Adipocyte (in vitro differentiated cells): ENCODE measurements at regions not wholly inside any gene's neighbourhood (a gene's known extent, or its start where the extent isn't known, plus 50 kb on each side); places are given as distances from the start of the nearest gene placed in this dataset.
"Not testable (repeated sequence)": the region's sequence is repeated elsewhere in the genome, so short reads cannot be mapped to it uniquely, and the experiment has no call there.

ENCODE experiments used
- DNase-seq: peaks from one replicate; pipeline ENCODE4 v3.0.0-alpha.2; 2015; ENCODE audit warnings: low read depth
- H3K27me3 ChIP-seq: replicated peaks from 2 replicates; pipeline ENCODE4 v1.7.0; 2013; ENCODE audit warnings: mild to moderate bottlenecking, low read length, moderate library complexity; ENCODE audit not compliant: control insufficient read depth, insufficient read depth
- H3K36me3 ChIP-seq: 2 replicates; pipeline ENCODE4 v1.7.0; 2013; ENCODE audit warnings: low read length, mild to moderate bottlenecking, moderate library complexity; ENCODE audit not compliant: control insufficient read depth, insufficient read depth, severe bottlenecking
- H3K4me1 ChIP-seq: 2 replicates; pipeline ENCODE4 v1.7.0; 2013; ENCODE audit warnings: mild to moderate bottlenecking, low read length, moderate library complexity; ENCODE audit not compliant: control insufficient read depth, insufficient read depth
- H3K4me3 ChIP-seq: 2 replicates; pipeline ENCODE4 v1.7.0; 2013; ENCODE audit warnings: mild to moderate bottlenecking, low read length, moderate library complexity
- H3K9ac ChIP-seq: 2 replicates; pipeline ENCODE4 v1.7.0; 2013; ENCODE audit warnings: mild to moderate bottlenecking, low read length, moderate library complexity
- H3K9me3 ChIP-seq: 2 replicates; pipeline ENCODE4 v1.7.0; 2013; ENCODE audit warnings: mild to moderate bottlenecking, low read length, moderate library complexity; ENCODE audit not compliant: control insufficient read depth

DNA sequence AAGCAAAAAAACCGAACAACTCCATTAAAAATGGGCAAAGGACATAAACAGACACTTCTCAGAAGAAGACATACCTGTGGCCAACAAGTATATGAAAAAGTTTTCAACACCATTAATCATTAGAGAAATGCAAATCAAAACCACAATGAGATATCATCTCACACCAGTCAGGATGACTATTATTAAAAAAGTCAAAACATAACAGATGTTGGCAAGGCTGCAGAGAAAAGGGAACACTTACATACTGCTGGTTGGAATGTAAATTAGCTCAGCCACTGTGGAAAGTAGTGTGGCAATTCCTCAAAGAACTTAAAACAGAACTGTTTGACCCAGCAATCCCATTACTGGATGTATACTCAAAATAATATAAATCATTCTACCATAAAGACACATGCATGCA, 436.3 kb downstream of the KLHL13 start:
- Histone ChIP-seq H3K9me3 (no peaks in the 10 kb centered on the region), H3K4me3 (no peak overlapping the region), H3K9ac (no peak overlapping the region), H3K27me3 (no peaks in the 10 kb centered on the region), H3K4me1 (no peaks in the 10 kb centered on the region), H3K36me3 (no peaks in the 10 kb centered on the region)
- no peak for DNase-seq

DNA sequence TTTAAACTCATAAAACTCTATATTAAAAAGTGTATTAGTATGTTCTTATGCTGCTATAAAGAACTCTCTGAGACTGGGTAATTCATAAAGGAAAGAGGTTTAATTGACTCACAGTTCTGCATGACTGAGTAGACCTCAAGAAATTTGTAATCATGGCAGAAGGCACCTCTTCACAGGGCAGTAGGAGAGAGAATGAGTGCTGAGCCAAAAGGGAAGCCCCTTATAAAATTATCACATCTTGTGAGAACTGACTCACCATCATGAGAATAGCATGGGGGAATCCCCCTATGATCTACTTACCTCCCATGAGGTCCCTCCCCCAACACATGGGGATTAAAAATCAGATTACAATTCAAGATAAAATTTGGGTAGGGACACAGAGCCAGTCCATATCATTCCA, 463.2 kb downstream of the KLHL13 start:
- H3K4me3 ChIP-seq = no peak overlapping the region
- H3K9me3 ChIP-seq = no peaks in the 10 kb centered on the region
- H3K4me1 ChIP-seq = no peaks in the 10 kb centered on the region
- no peak overlapping the region for H3K9ac ChIP-seq
- no peak for DNase-seq
- no peaks in the 10 kb centered on the region for H3K27me3 ChIP-seq
- H3K36me3 ChIP-seq = no peaks in the 10 kb centered on the region

GRCh38 chrX:117645639-117646038, 471.0 kb downstream of the KLHL13 start:
- no peaks in the 10 kb centered on the region for H3K36me3 ChIP-seq
- DNase-seq = no peak
- H3K9ac ChIP-seq = no peak overlapping the region
- H3K4me1 ChIP-seq = no peaks in the 10 kb centered on the region
- H3K27me3 ChIP-seq = no peaks in the 10 kb centered on the region
- no peak overlapping the region for H3K4me3 ChIP-seq
- no peaks in the 10 kb centered on the region for H3K9me3 ChIP-seq

- DNase-seq = no peak
- Histone ChIP-seq H3K9ac (no peak overlapping the region), H3K4me1 (no peaks in the 10 kb centered on the region), H3K9me3 (no peaks in the 10 kb centered on the region), H3K4me3 (no peak overlapping the region), H3K36me3 (no peaks in the 10 kb centered on the region), H3K27me3 (no peaks in the 10 kb centered on the region)
Observed at GRCh38 chrX:117641913-117642656, 474.5 kb downstream of the KLHL13 start.

GRCh38 chrX:117636826-117637225, 479.8 kb downstream of the KLHL13 start:
- no peaks in the 10 kb centered on the region for H3K4me1 ChIP-seq
- H3K4me3 ChIP-seq = no peak overlapping the region
- no peak overlapping the region for H3K9ac ChIP-seq
- no peaks in the 10 kb centered on the region for H3K9me3 ChIP-seq
- H3K27me3 ChIP-seq = no peaks in the 10 kb centered on the region
- no peak for DNase-seq
- no peaks in the 10 kb centered on the region for H3K36me3 ChIP-seq

DNA sequence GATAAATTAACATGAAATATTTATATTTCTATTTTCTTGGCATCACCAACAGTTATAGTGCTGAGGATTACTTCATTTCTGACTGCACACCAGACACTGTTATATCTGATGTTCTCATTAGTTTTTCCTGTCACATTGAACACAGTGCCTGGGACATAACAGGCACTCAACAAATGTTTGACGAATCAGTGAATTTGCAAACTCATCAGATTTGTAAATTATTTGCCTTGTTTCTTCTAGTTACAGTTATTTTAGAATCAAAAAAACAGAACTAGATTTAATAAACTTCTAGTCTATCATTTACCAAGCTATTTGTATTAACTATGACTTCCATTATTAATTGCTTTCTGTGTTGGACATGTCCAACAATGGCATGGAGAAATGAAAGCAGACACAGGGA, 483.3 kb downstream of the KLHL13 start:
- no peaks in the 10 kb centered on the region for H3K27me3 ChIP-seq
- H3K4me3 ChIP-seq = no peak overlapping the region
- no peak for DNase-seq
- no peaks in the 10 kb centered on the region for H3K9me3 ChIP-seq
- no peak overlapping the region for H3K9ac ChIP-seq
- no peaks in the 10 kb centered on the region for H3K36me3 ChIP-seq
- no peaks in the 10 kb centered on the region for H3K4me1 ChIP-seq

DNA sequence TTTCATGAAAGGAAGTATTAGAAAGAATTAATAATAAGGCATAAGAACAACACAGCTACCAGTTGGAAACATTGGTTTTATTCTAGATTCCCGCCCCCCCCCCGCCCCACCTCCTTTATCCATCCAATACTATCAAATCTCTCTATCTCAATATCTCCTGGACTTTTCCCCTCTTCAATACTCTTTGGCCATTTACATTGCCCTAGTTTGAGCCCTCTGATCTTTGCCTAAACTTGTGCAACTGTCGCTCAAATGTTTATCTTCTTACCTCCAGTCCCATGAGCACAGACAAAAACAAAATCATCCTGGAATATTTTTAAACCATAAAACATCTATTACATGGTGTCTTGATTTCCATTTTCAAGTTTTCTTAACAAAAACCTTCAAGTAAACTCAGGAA, 488.2 kb downstream of the KLHL13 start:
- no peak for DNase-seq
- Histone ChIP-seq H3K27me3 (no peaks in the 10 kb centered on the region), H3K36me3 (no peaks in the 10 kb centered on the region)

GRCh38 chrX:117610806-117611205, 505.8 kb downstream of the KLHL13 start:
- no peaks in the 10 kb centered on the region for H3K9me3 ChIP-seq
- no peak overlapping the region for H3K4me3 ChIP-seq
- no peaks in the 10 kb centered on the region for H3K4me1 ChIP-seq
- no peaks in the 10 kb centered on the region for H3K27me3 ChIP-seq
- no peak for DNase-seq
- H3K36me3 ChIP-seq = no peaks in the 10 kb centered on the region
- H3K9ac ChIP-seq = no peak overlapping the region

More for the DNA sequence above, 488.2 kb downstream of the KLHL13 start:
- peaks cover 3% of the 10 kb centered on the region for H3K9me3 ChIP-seq
- H3K4me3 ChIP-seq = no peak overlapping the region
- no peak overlapping the region for H3K9ac ChIP-seq
- H3K4me1 ChIP-seq = no peaks in the 10 kb centered on the region

- H3K9ac ChIP-seq = no peak overlapping the region
- peaks cover 4% of the 10 kb centered on the region for H3K9me3 ChIP-seq
- H3K36me3 ChIP-seq = no peaks in the 10 kb centered on the region
- H3K4me1 ChIP-seq = no peaks in the 10 kb centered on the region
- H3K27me3 ChIP-seq = no peaks in the 10 kb centered on the region
- no peak overlapping the region for H3K4me3 ChIP-seq
- DNase-seq = no peak
Observed at GRCh38 chrX:117610049-117610448, 506.6 kb downstream of the KLHL13 start.

GRCh38 chrX:117607561-117607960, 509.0 kb downstream of the KLHL13 start:
- H3K4me1 ChIP-seq = no peaks in the 10 kb centered on the region
- DNase-seq = no peak
- no peak overlapping the region for H3K4me3 ChIP-seq
- no peaks in the 10 kb centered on the region for H3K36me3 ChIP-seq
- no peak overlapping the region for H3K9ac ChIP-seq
- H3K9me3 ChIP-seq = peaks cover 14% of the 10 kb centered on the region
- no peaks in the 10 kb centered on the region for H3K27me3 ChIP-seq

GRCh38 chrX:117606101-117606500, 510.5 kb downstream of the KLHL13 start:
- not testable (repeated sequence) for H3K36me3 ChIP-seq, H3K4me1 ChIP-seq, H3K9ac ChIP-seq, H3K4me3 ChIP-seq, DNase-seq, H3K27me3 ChIP-seq
- peaks cover 14% of the 10 kb centered on the region for H3K9me3 ChIP-seq

GRCh38 chrX:117570160-117570559, 546.5 kb downstream of the KLHL13 start:
- H3K9ac ChIP-seq = no peak overlapping the region
- H3K36me3 ChIP-seq = no peaks in the 10 kb centered on the region
- no peaks in the 10 kb centered on the region for H3K4me1 ChIP-seq
- H3K4me3 ChIP-seq = no peak overlapping the region
- no peak for DNase-seq
- peaks cover 2% of the 10 kb centered on the region for H3K9me3 ChIP-seq
- H3K27me3 ChIP-seq = no peaks in the 10 kb centered on the region
